Gastrocnemius medialis (tissue), 4 donors: ENCODE measurements at regions not wholly inside any gene's neighbourhood (a gene's known extent, or its start where the extent isn't known, plus 50 kb on each side); places are given as distances from the start of the nearest gene placed in this dataset.

Source experiments
- ATAC-seq, 2 donors: fragments of 150-250 bp; one replicate each; pipeline ENCODE4 v1.9.1; 2016
- DNase-seq, 2 donors: peaks; one replicate each; pipeline ENCODE4 v3.0.0-alpha.2; 2019
- H3K27ac ChIP-seq, 4 donors: fragments of 200-600 bp; sonication (generic); 1 replicate in 1 of 4; 2 replicates in 3 of 4; pipeline ENCODE4 v1.5.1; 2016 to 2018; ENCODE audit warnings: mild to moderate bottlenecking in 2 of 4, moderate library complexity in 1 of 4
- H3K27me3 ChIP-seq, 3 donors: fragments of 200-600 bp; sonication (generic) in 2 of 3; 1 replicate in 1 of 3; 2 replicates in 2 of 3; pipeline versions ENCODE4 v1.5.1 to v1.6.0; 2016 to 2019; ENCODE audit warnings: mild to moderate bottlenecking in 1 of 3, moderate library complexity in 1 of 3
- H3K36me3 ChIP-seq, 2 donors: fragments of 200-600 bp; sonication (generic) in 1 of 2; one replicate each; pipeline ENCODE4 v1.5.1; 2017 to 2018
- H3K4me1 ChIP-seq, 2 donors: fragments of 200-600 bp; sonication (generic) in 1 of 2; one replicate each; pipeline ENCODE4 v1.5.1; 2016 to 2017; ENCODE audit warnings: mild to moderate bottlenecking in 2 of 2
- H3K4me3 ChIP-seq, 4 donors: fragments of 200-600 bp; sonication (generic) in 3 of 4; 1 replicate in 1 of 4; 2 replicates in 3 of 4; pipeline ENCODE4 v1.5.1; 2016 to 2019; ENCODE audit warnings: mild to moderate bottlenecking in 2 of 4
- H3K9me3 ChIP-seq, 3 donors: fragments of 200-600 bp; sonication (generic) in 2 of 3; 1 replicate in 1 of 3; 2 replicates in 2 of 3; pipeline ENCODE4 v1.5.1; 2016 to 2019
- CTCF ChIP-seq, 5 experiments: fragments of 450-650 bp in 3 of 5; fragments of 200-600 bp in 2 of 5; sonication (generic) in 2 of 5; IDR thresholded peaks in 4 of 5; conservative IDR thresholded peaks in 1 of 5; 1 replicate in 4 of 5; 2 replicates in 1 of 5; pipeline ENCODE4 v1.5.1; 2016 to 2019; ENCODE audit warnings: antibody characterized with exemption in 5 of 5, mild to moderate bottlenecking in 3 of 5, moderate library complexity in 3 of 5
- POLR2A ChIP-seq, 2 donors: fragments of 450-650 bp; IDR thresholded peaks; one replicate each; pipeline ENCODE4 v1.6.1; 2017; ENCODE audit warnings: antibody characterized with exemption in 2 of 2, mild to moderate bottlenecking in 2 of 2, moderate library complexity in 2 of 2
- in situ Hi-C, 4 donors: fragments of 200-750 bp; cut with MboI; loops; one replicate each; pipeline versions ENCODE4 v1.15.0 to v1.8.0; 2017; ENCODE audit warnings: low sequenced_read_pairs in 4 of 4
- intact Hi-C: fragments of 100-400 bp; cut with DNase I; formaldehyde crosslinking; loops from one replicate; pipeline ENCODE4 v1.15.1; 2023; ENCODE audit warnings: low total_unique reads

GRCh38 chr19:30622276-30622675, 250.1 kb downstream of the ZNF536 start:
- TF ChIP-seq CTCF (IDR thresholded peaks at IDR 0.05 in 4 of 5, conservative IDR thresholded peaks at IDR 0.05 in 1 of 5) (no peak), POLR2A (IDR thresholded peaks at IDR 0.05) (no peak)
- Histone ChIP-seq H3K4me1 (no peaks in the 10 kb centered on the region), H3K27ac (no peak overlapping the region), H3K36me3 (no peaks in the 10 kb centered on the region), H3K4me3 (no peak overlapping the region), H3K27me3 (peaks cover 0 to 4% (median 3%) of the 10 kb centered on the region in 3 donors), H3K9me3 (no peaks in the 10 kb centered on the region)
- intact Hi-C loops: no loop called here
- in situ Hi-C loops: no loop called here
- no peak for ATAC-seq
- no peak for DNase-seq

GRCh38 chr19:30621326-30621920, 249.2 kb downstream of the ZNF536 start:
- H3K27me3 ChIP-seq: peaks cover 0 to 4% (median 3%) of the 10 kb centered on the region in 3 donors
- no peak overlapping the region for H3K4me3 ChIP-seq
- H3K36me3 ChIP-seq: no peaks in the 10 kb centered on the region
- intact Hi-C loops (no loop called here), in situ Hi-C loops (no loop called here)
- no peak for DNase-seq
- H3K27ac ChIP-seq: no peak overlapping the region
- no peaks in the 10 kb centered on the region for H3K9me3 ChIP-seq
- no peaks in the 10 kb centered on the region for H3K4me1 ChIP-seq
- no peak for TF ChIP-seq CTCF (IDR thresholded peaks at IDR 0.05 in 4 of 5, conservative IDR thresholded peaks at IDR 0.05 in 1 of 5)
- TF ChIP-seq POLR2A (IDR thresholded peaks at IDR 0.05): no peak
- no peak for ATAC-seq

GRCh38 chr19:30620354-30620753, 248.2 kb downstream of the ZNF536 start:
- intact Hi-C loops: no loop called here
- no peak for ATAC-seq
- no peak for DNase-seq
- in situ Hi-C loops: no loop called here
- H3K27me3 ChIP-seq: no peaks in the 10 kb centered on the region
- H3K36me3 ChIP-seq: no peaks in the 10 kb centered on the region
- H3K4me3 ChIP-seq: no peak overlapping the region
- no peaks in the 10 kb centered on the region for H3K4me1 ChIP-seq
- no peak overlapping the region for H3K27ac ChIP-seq
- TF ChIP-seq CTCF (IDR thresholded peaks at IDR 0.05 in 4 of 5, conservative IDR thresholded peaks at IDR 0.05 in 1 of 5): no peak
- TF ChIP-seq POLR2A (IDR thresholded peaks at IDR 0.05): no peak
- H3K9me3 ChIP-seq: no peaks in the 10 kb centered on the region

GRCh38 chr19:30609656-30610270, 237.6 kb downstream of the ZNF536 start:
- Histone ChIP-seq H3K4me1 (no peaks in the 10 kb centered on the region), H3K27me3 (no peaks in the 10 kb centered on the region), H3K27ac (no peak overlapping the region), H3K9me3 (no peaks in the 10 kb centered on the region), H3K4me3 (no peak overlapping the region), H3K36me3 (no peaks in the 10 kb centered on the region)
- intact Hi-C loops: no loop called here
- DNase-seq (no peak), ATAC-seq (no peak)
- TF ChIP-seq CTCF (IDR thresholded peaks at IDR 0.05 in 4 of 5, conservative IDR thresholded peaks at IDR 0.05 in 1 of 5) (no peak), POLR2A (IDR thresholded peaks at IDR 0.05) (no peak)
- in situ Hi-C loops: no loop called here
